HEK293 (cell line): ENCODE measurements at regions not wholly inside any gene's neighbourhood (a gene's known extent, or its start where the extent isn't known, plus 50 kb on each side); places are given as distances from the start of the nearest gene placed in this dataset.

Experiments
- CTCF ChIA-PET: fragments of 350-600 bp; formaldehyde crosslinking; extraction: SDS; loops from one replicate; lab custom pipeline; 2021; ENCODE audit warnings: antibody characterized with exemption; lab: Yijun Ruan, JAX
- POLR2A ChIA-PET: fragments of 300-600 bp; formaldehyde crosslinking; extraction: SDS; loops from one replicate; lab custom pipeline; 2020; ENCODE audit warnings: antibody characterized with exemption, inconsistent platforms; lab: Yijun Ruan, JAX
- H3K27ac ChIP-seq: fragments of 200-500 bp; sonication (Bioruptor generic); 2 replicates; pipeline ENCODE4 v1.5.1; 2014; ENCODE audit warnings: low read depth, low read length, control low read depth, inconsistent platforms; ENCODE audit errors: extremely low read depth
- H3K36me3 ChIP-seq, 2 experiments: fragments of 200-500 bp in 1 of 2; sonication (Bioruptor generic) in 1 of 2; 1 replicate in 1 of 2; 2 replicates in 1 of 2; pipeline ENCODE4 v1.5.1; 2014 to 2017; ENCODE audit warnings: inconsistent platforms in 2 of 2, low read length in 2 of 2; ENCODE audit not compliant: control insufficient read depth in 2 of 2, insufficient read depth in 1 of 2
- H3K4me1 ChIP-seq: fragments of 200-500 bp; sonication (Bioruptor generic); 2 replicates; pipeline ENCODE4 v1.5.1; 2014; ENCODE audit warnings: mild to moderate bottlenecking, low read length, inconsistent platforms; ENCODE audit not compliant: control insufficient read depth, insufficient read depth
- H3K4me3 ChIP-seq: 2 replicates; pipeline ENCODE4 v1.5.1; 2011; ENCODE audit warnings: low read depth, mild to moderate bottlenecking, control low read depth, low read length, moderate library complexity
- H3K9me3 ChIP-seq: fragments of 200-500 bp; sonication (Bioruptor generic); 2 replicates; pipeline ENCODE4 v1.5.1; 2014; ENCODE audit warnings: low read depth, low read length, inconsistent platforms; ENCODE audit not compliant: control insufficient read depth, insufficient read depth
- IKZF3 ChIP-seq: fragments of 450-650 bp; IDR thresholded peaks from 2 replicates; pipeline ENCODE4 v1.5.0; 2018; ENCODE audit warnings: missing biosample characterization, mild to moderate bottlenecking, missing genetic modification characterization, moderate library complexity
- KLF7 ChIP-seq: fragments of 450-650 bp; formaldehyde crosslinking; IDR thresholded peaks from 2 replicates; pipeline ENCODE4 v1.5.1; 2016; ENCODE audit warnings: missing biosample characterization, missing genetic modification characterization, borderline replicate concordance
- KLF8 ChIP-seq: fragments of 450-650 bp; formaldehyde crosslinking; IDR thresholded peaks from 2 replicates; pipeline ENCODE4 v1.5.1; 2016; ENCODE audit warnings: missing biosample characterization, missing genetic modification characterization
- SP2 ChIP-seq: fragments of 450-650 bp; formaldehyde crosslinking; IDR thresholded peaks from 2 replicates; pipeline ENCODE4 v1.5.1; 2016; ENCODE audit warnings: missing biosample characterization, missing genetic modification characterization
- YY1 ChIP-seq: fragments of 450-650 bp; formaldehyde crosslinking; IDR thresholded peaks from 2 replicates; pipeline ENCODE4 v1.5.1; 2018; ENCODE audit warnings: missing biosample characterization, missing genetic modification characterization
- ZNF140 ChIP-seq: fragments of 450-650 bp; formaldehyde crosslinking; IDR thresholded peaks from 2 replicates; pipeline ENCODE4 v1.5.1; 2016; ENCODE audit warnings: missing biosample characterization, missing genetic modification characterization
- ZNF19 ChIP-seq: fragments of 450-650 bp; formaldehyde crosslinking; IDR thresholded peaks from 2 replicates; pipeline ENCODE4; 2016; ENCODE audit warnings: missing biosample characterization, missing genetic modification characterization, low read depth
- ZNF266 ChIP-seq: fragments of 450-650 bp; formaldehyde crosslinking; IDR thresholded peaks from 2 replicates; pipeline ENCODE4 v1.5.1; 2016; ENCODE audit warnings: missing biosample characterization, missing genetic modification characterization, low read depth
- ZNF274 ChIP-seq, 2 experiments: fragments of 200-500 bp in 1 of 2; fragments of 450-650 bp in 1 of 2; sonication (Bioruptor generic) in 1 of 2; formaldehyde crosslinking in 1 of 2; IDR thresholded peaks; 2 replicates each; pipeline versions ENCODE4 v1.5.1 to v1.6.1; 2014 to 2016; ENCODE audit warnings: borderline replicate concordance in 1 of 2, inconsistent platforms in 1 of 2, low read length in 1 of 2, missing biosample characterization in 1 of 2, missing genetic modification characterization in 1 of 2
- ZNF416 ChIP-seq: fragments of 450-650 bp; formaldehyde crosslinking; IDR thresholded peaks from 2 replicates; pipeline ENCODE4 v1.5.1; 2016; ENCODE audit warnings: missing biosample characterization, missing genetic modification characterization
- ZNF423 ChIP-seq: fragments of 450-650 bp; formaldehyde crosslinking; IDR thresholded peaks from 2 replicates; pipeline ENCODE4 v1.5.1; 2016; ENCODE audit warnings: missing biosample characterization, missing genetic modification characterization
- ZNF514 ChIP-seq: fragments of 450-650 bp; formaldehyde crosslinking; IDR thresholded peaks from 2 replicates; pipeline ENCODE4 v1.5.1; 2016; ENCODE audit warnings: missing biosample characterization, missing genetic modification characterization
- ZNF596 ChIP-seq: fragments of 450-650 bp; IDR thresholded peaks from 2 replicates; pipeline ENCODE4 v1.5.0; 2018; ENCODE audit warnings: missing biosample characterization, mild to moderate bottlenecking, missing genetic modification characterization, moderate library complexity
- ZNF654 ChIP-seq: fragments of 450-650 bp; formaldehyde crosslinking; IDR thresholded peaks from 2 replicates; pipeline ENCODE4 v1.5.1; 2016; ENCODE audit warnings: low read depth, missing biosample characterization, missing genetic modification characterization
- ZNF701 ChIP-seq: fragments of 450-650 bp; formaldehyde crosslinking; IDR thresholded peaks from 2 replicates; pipeline ENCODE4 v1.5.1; 2016; ENCODE audit warnings: missing biosample characterization, missing genetic modification characterization
- ZNF747 ChIP-seq: fragments of 450-650 bp; formaldehyde crosslinking; IDR thresholded peaks from 2 replicates; pipeline ENCODE4 v1.5.1; 2016; ENCODE audit warnings: missing biosample characterization, missing genetic modification characterization
- ZXDB ChIP-seq: fragments of 450-650 bp; formaldehyde crosslinking; IDR thresholded peaks from 2 replicates; pipeline ENCODE4 v1.5.1; 2016; ENCODE audit warnings: missing biosample characterization, missing genetic modification characterization
- TF ChIP-seq, protein P1 (sequence below): fragments of 450-650 bp; formaldehyde crosslinking; IDR thresholded peaks from 2 replicates; pipeline ENCODE4 v1.5.1; 2016; ENCODE audit warnings: missing biosample characterization, missing genetic modification characterization, low read depth
- TF ChIP-seq, protein P2 (sequence below): fragments of 450-650 bp; formaldehyde crosslinking; IDR thresholded peaks from 2 replicates; pipeline ENCODE4 v1.5.1; 2016; ENCODE audit warnings: missing biosample characterization, missing genetic modification characterization
- TF ChIP-seq, protein P3 (sequence below): fragments of 450-650 bp; formaldehyde crosslinking; IDR thresholded peaks from 2 replicates; pipeline ENCODE4 v1.5.1; 2016; ENCODE audit warnings: missing biosample characterization, missing genetic modification characterization
- TF ChIP-seq, protein P4 (sequence below): fragments of 450-650 bp; IDR thresholded peaks from 2 replicates; pipeline ENCODE4 v1.5.1; 2018; ENCODE audit warnings: missing biosample characterization, mild to moderate bottlenecking, missing genetic modification characterization

DNA sequence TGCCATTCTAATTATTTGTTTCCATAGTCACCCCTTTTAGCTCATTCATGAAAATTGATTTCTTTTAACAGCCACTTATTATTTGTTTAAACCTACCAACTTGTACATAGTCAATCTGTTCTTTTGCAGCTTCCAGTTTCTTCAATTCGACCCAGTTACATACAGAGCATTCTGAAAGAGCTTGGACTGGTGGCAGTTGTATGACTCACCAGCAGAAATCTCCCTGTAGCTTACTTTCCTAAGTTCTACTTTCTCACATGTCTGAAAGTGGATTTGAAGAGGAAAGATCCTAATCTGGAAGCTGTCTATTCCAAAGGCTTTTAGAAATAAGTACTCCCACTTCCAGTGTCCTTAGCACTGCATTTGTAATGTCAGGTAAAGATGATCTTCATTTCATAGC is 447.9 kb downstream of the HTR1B start:
- no peaks in the 10 kb centered on the region for H3K36me3 ChIP-seq
- TF ChIP-seq ZNF423 (tag by site-specific recombination), result no peak
- no peak for TF ChIP-seq IKZF3 (tag by site-specific recombination)
- TF ChIP-seq ZNF140, result no peak
- TF ChIP-seq, protein P1, sequence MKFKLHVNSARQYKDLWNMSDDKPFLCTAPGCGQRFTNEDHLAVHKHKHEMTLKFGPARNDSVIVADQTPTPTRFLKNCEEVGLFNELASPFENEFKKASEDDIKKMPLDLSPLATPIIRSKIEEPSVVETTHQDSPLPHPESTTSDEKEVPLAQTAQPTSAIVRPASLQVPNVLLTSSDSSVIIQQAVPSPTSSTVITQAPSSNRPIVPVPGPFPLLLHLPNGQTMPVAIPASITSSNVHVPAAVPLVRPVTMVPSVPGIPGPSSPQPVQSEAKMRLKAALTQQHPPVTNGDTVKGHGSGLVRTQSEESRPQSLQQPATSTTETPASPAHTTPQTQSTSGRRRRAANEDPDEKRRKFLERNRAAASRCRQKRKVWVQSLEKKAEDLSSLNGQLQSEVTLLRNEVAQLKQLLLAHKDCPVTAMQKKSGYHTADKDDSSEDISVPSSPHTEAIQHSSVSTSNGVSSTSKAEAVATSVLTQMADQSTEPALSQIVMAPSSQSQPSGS (tag by site-specific recombination), result no peak
- TF ChIP-seq, protein P2, sequence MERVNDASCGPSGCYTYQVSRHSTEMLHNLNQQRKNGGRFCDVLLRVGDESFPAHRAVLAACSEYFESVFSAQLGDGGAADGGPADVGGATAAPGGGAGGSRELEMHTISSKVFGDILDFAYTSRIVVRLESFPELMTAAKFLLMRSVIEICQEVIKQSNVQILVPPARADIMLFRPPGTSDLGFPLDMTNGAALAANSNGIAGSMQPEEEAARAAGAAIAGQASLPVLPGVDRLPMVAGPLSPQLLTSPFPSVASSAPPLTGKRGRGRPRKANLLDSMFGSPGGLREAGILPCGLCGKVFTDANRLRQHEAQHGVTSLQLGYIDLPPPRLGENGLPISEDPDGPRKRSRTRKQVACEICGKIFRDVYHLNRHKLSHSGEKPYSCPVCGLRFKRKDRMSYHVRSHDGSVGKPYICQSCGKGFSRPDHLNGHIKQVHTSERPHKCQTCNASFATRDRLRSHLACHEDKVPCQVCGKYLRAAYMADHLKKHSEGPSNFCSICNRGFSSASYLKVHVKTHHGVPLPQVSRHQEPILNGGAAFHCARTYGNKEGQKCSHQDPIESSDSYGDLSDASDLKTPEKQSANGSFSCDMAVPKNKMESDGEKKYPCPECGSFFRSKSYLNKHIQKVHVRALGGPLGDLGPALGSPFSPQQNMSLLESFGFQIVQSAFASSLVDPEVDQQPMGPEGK, result no peak
- TF ChIP-seq ZXDB (tag by site-specific recombination), result no peak
- no peak for TF ChIP-seq YY1 (tag by site-specific recombination)
- no peak for TF ChIP-seq ZNF596 (tag by site-specific recombination)
- TF ChIP-seq ZNF274 (IDR thresholded peaks at IDR 0.05; ENCODE audit: low read length), result no peak
- TF ChIP-seq ZNF274 (tag by site-specific recombination; IDR thresholded peaks at IDR 0.05; ENCODE audit: borderline replicate concordance), result no peak
- no peak for TF ChIP-seq ZNF19 (tag by site-specific recombination)
- no peak for TF ChIP-seq KLF7 (tag by site-specific recombination)
- no peak for TF ChIP-seq ZNF701
- H3K9me3 ChIP-seq, result no peaks in the 10 kb centered on the region
- POLR2A ChIA-PET, result no interaction called here
- H3K27ac ChIP-seq, result no peak overlapping the region
- H3K4me1 ChIP-seq, result no peaks in the 10 kb centered on the region
- no peak overlapping the region for H3K4me3 ChIP-seq
- CTCF ChIA-PET, result interaction anchor here (0.7 kb wide), 1 partner anchor 159 kb away, joined by 4 read pairs; no protein-coding TSS in a partner anchor

DNA sequence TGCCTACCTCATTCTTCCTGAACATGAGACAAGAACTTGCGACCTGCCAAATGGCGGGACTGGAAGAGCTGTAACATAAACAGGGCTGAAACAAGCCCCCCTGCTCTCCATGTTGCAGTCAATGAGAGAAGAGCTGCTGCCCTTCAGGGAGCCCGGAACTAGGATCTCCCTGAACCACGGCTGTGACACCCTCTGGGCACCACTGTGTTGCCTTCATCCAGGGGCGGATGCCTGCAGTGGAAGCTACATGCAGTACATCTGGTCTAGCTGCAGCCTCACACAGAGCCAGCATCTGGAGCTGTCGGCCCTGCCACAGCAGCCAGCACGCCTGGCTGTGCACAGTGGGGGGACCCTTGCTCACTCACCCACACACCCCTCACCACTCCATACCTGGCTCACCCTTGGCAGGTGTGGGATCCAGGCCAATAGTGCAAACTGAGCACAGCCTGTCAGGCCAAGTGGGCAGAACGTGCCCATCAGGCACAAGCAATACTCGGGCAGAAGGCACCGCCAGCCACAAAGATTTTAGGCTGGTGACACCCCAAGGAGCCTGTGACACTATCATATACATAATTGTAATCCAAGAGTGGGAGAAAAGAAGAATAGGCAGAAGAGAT is 451.3 kb downstream of the HTR1B start:
- no peak overlapping the region for H3K27ac ChIP-seq
- CTCF ChIA-PET, result no interaction called here
- TF ChIP-seq, protein P3, sequence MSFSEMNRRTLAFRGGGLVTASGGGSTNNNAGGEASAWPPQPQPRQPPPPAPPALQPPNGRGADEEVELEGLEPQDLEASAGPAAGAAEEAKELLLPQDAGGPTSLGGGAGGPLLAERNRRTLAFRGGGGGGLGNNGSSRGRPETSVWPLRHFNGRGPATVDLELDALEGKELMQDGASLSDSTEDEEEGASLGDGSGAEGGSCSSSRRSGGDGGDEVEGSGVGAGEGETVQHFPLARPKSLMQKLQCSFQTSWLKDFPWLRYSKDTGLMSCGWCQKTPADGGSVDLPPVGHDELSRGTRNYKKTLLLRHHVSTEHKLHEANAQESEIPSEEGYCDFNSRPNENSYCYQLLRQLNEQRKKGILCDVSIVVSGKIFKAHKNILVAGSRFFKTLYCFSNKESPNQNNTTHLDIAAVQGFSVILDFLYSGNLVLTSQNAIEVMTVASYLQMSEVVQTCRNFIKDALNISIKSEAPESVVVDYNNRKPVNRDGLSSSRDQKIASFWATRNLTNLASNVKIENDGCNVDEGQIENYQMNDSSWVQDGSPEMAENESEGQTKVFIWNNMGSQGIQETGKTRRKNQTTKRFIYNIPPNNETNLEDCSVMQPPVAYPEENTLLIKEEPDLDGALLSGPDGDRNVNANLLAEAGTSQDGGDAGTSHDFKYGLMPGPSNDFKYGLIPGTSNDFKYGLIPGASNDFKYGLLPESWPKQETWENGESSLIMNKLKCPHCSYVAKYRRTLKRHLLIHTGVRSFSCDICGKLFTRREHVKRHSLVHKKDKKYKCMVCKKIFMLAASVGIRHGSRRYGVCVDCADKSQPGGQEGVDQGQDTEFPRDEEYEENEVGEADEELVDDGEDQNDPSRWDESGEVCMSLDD (tag by site-specific recombination), result no peak
- TF ChIP-seq, protein P4, sequence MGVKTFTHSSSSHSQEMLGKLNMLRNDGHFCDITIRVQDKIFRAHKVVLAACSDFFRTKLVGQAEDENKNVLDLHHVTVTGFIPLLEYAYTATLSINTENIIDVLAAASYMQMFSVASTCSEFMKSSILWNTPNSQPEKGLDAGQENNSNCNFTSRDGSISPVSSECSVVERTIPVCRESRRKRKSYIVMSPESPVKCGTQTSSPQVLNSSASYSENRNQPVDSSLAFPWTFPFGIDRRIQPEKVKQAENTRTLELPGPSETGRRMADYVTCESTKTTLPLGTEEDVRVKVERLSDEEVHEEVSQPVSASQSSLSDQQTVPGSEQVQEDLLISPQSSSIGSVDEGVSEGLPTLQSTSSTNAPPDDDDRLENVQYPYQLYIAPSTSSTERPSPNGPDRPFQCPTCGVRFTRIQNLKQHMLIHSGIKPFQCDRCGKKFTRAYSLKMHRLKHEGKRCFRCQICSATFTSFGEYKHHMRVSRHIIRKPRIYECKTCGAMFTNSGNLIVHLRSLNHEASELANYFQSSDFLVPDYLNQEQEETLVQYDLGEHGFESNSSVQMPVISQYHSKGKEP (tag by site-specific recombination), result no peak
- no peak for TF ChIP-seq YY1 (tag by site-specific recombination)
- no peak for TF ChIP-seq ZNF514 (tag by site-specific recombination)
- TF ChIP-seq ZNF747 (tag by site-specific recombination), result no peak
- TF ChIP-seq ZNF416 (tag by site-specific recombination), result no peak
- no peak for TF ChIP-seq ZNF654 (tag by site-specific recombination)
- no peak for TF ChIP-seq KLF8 (tag by site-specific recombination)
- no peak for TF ChIP-seq SP2
- TF ChIP-seq ZNF701, result no peak
- TF ChIP-seq ZNF266 (tag by site-specific recombination), result no peak
- POLR2A ChIA-PET, result no interaction called here
- H3K4me1 ChIP-seq, result no peaks in the 10 kb centered on the region
- no peaks in the 10 kb centered on the region for H3K9me3 ChIP-seq
- H3K36me3 ChIP-seq, result no peaks in the 10 kb centered on the region
- H3K4me3 ChIP-seq, result no peak overlapping the region
